H1 (cell line): ENCODE measurements at regions not wholly inside any gene's neighbourhood (a gene's known extent, or its start where the extent isn't known, plus 50 kb on each side); places are given as distances from the start of the nearest gene placed in this dataset.
"Not testable (repeated sequence)": the region's sequence is repeated elsewhere in the genome, so short reads cannot be mapped to it uniquely, and the experiment has no call there.

ENCODE experiments used
- CTCF ChIA-PET: fragments of 300-600 bp; sonication (Branson Sonifier 250); formaldehyde crosslinking; loops from one replicate; lab custom pipeline; 2021; ENCODE audit not compliant: partially characterized antibody; lab: Charles Lee
- POLR2A ChIA-PET: fragments of 300-600 bp; sonication (Branson Sonifier 250); formaldehyde crosslinking; loops from one replicate; lab custom pipeline; 2021; ENCODE audit warnings: inconsistent platforms; ENCODE audit not compliant: partially characterized antibody; lab: Charles Lee
- DNase-seq, 2 experiments: peaks; one replicate each; pipeline versions ENCODE4 v3.0.0 to v3.0.0-alpha.2; 2010 to 2022; ENCODE audit warnings: low spot score in 2 of 2, low read depth in 1 of 2, mixed read lengths in 1 of 2
- FAIRE-seq: peaks from 2 replicates; lab custom pipeline; 2011; peaks lifted over from hg19 to GRCh38; lab: Jason Lieb, UNC
- H2AFZ ChIP-seq: 2 replicates; pipeline ENCODE4 v1.8.1; 2012; ENCODE audit warnings: low read length, inconsistent platforms
- H2AK5ac ChIP-seq: 2 replicates; pipeline ENCODE4 v1.6.1; 2013; ENCODE audit warnings: low read depth, low read length
- H2BK120ac ChIP-seq: replicated peaks from 2 replicates; pipeline ENCODE3; 2013; ENCODE audit warnings: low read depth, low read length, inconsistent platforms
- H2BK12ac ChIP-seq: 2 replicates; pipeline ENCODE4 v1.6.1; 2013; ENCODE audit warnings: low read depth, low read length
- H2BK15ac ChIP-seq: 2 replicates; pipeline ENCODE4 v1.6.1; 2013; ENCODE audit warnings: low read length
- H2BK20ac ChIP-seq: 2 replicates; pipeline ENCODE4 v1.6.1; 2013; ENCODE audit warnings: low read length
- H2BK5ac ChIP-seq: 2 replicates; pipeline ENCODE4 v1.6.1; 2013; ENCODE audit warnings: low read depth, low read length
- H3K14ac ChIP-seq: 2 replicates; pipeline ENCODE4 v1.6.1; 2013; ENCODE audit warnings: inconsistent platforms; ENCODE audit not compliant: insufficient read length
- H3K18ac ChIP-seq: 2 replicates; pipeline ENCODE4 v1.6.1; 2013; ENCODE audit warnings: low read length; ENCODE audit errors: extremely low read depth
- H3K23ac ChIP-seq: 2 replicates; pipeline ENCODE4 v1.6.1; 2013; ENCODE audit warnings: inconsistent platforms; ENCODE audit not compliant: insufficient read length
- H3K23me2 ChIP-seq: 2 replicates; pipeline ENCODE4 v1.6.1; 2013; ENCODE audit warnings: low read depth, low read length
- H3K27ac ChIP-seq: 2 replicates; pipeline ENCODE4 v1.6.1; 2011; ENCODE audit warnings: low read depth, low read length, inconsistent platforms
- H3K27me3 ChIP-seq, 4 experiments: replicated peaks in 1 of 4; 1 replicate in 1 of 4; 2 replicates in 3 of 4; pipeline versions ENCODE4 v1.6.1 to v1.8.1; 2011 to 2013; ENCODE audit warnings: low read length in 3 of 4, mild to moderate bottlenecking in 3 of 4, inconsistent platforms in 2 of 4, mixed read lengths in 2 of 4, moderate library complexity in 1 of 4; ENCODE audit not compliant: control insufficient read depth in 3 of 4, insufficient read depth in 3 of 4; ENCODE audit errors: extremely low read depth in 1 of 4
- H3K36me3 ChIP-seq, 4 experiments: 2 replicates each; pipeline versions ENCODE4 v1.6.1 to v1.8.1; 2011 to 2013; ENCODE audit warnings: mild to moderate bottlenecking in 4 of 4, low read length in 3 of 4, moderate library complexity in 2 of 4, control low read depth in 1 of 4, inconsistent platforms in 1 of 4; ENCODE audit not compliant: insufficient read depth in 4 of 4, control insufficient read depth in 2 of 4
- H3K4ac ChIP-seq: replicated peaks from 2 replicates; pipeline ENCODE3; 2013; ENCODE audit warnings: low read length, low read depth, mixed read lengths, inconsistent platforms; ENCODE audit not compliant: insufficient read length
- H3K4me1 ChIP-seq, 4 experiments: replicated peaks in 1 of 4; 1 replicate in 1 of 4; 2 replicates in 3 of 4; pipeline versions ENCODE4 v1.6.1 to v1.8.1; 2011 to 2013; ENCODE audit warnings: low read length in 3 of 4, inconsistent platforms in 2 of 4, mixed read lengths in 1 of 4; ENCODE audit not compliant: insufficient read depth in 4 of 4, control insufficient read depth in 3 of 4
- H3K4me2 ChIP-seq, 2 experiments: 2 replicates each; pipeline versions ENCODE4 v1.6.1 to v1.8.1; 2011 to 2013; ENCODE audit warnings: low read depth in 2 of 2, low read length in 2 of 2, control low read depth in 1 of 2, inconsistent platforms in 1 of 2, mild to moderate bottlenecking in 1 of 2; ENCODE audit not compliant: insufficient read depth in 1 of 2
- H3K4me3 ChIP-seq, 4 experiments: fragments of 200-600, 300-600 bp in 1 of 4; sonication (generic), shearing (Covaris generic), sonication (Bioruptor Twin) in 1 of 4; 2 replicates each; pipeline versions ENCODE4 v1.5.1 to v1.8.1; 2011 to 2016; ENCODE audit warnings: low read length in 4 of 4, low read depth in 3 of 4, control low read depth in 2 of 4, inconsistent platforms in 2 of 4, mild to moderate bottlenecking in 2 of 4, mixed read lengths in 1 of 4, moderate library complexity in 1 of 4; ENCODE audit not compliant: insufficient read depth in 2 of 4; ENCODE audit errors: extremely low read depth in 1 of 4
- H3K56ac ChIP-seq: replicated peaks from 2 replicates; pipeline ENCODE3; 2013; ENCODE audit warnings: low read depth, mild to moderate bottlenecking, mixed read lengths, low read length, inconsistent platforms; ENCODE audit not compliant: insufficient read length
- H3K79me1 ChIP-seq: 2 replicates; pipeline ENCODE4 v1.6.1; 2013; ENCODE audit warnings: low read depth, low read length, control low read depth
- H3K79me2 ChIP-seq, 2 experiments: 2 replicates each; pipeline versions ENCODE4 v1.6.1 to v1.8.1; 2012 to 2013; ENCODE audit warnings: low read length in 2 of 2, mild to moderate bottlenecking in 2 of 2, inconsistent platforms in 1 of 2; ENCODE audit not compliant: insufficient read depth in 2 of 2, control insufficient read depth in 1 of 2
- H3K9ac ChIP-seq, 4 experiments: replicated peaks in 1 of 4; 1 replicate in 1 of 4; 2 replicates in 3 of 4; pipeline versions ENCODE4 v1.6.1 to v1.8.1; 2011 to 2013; ENCODE audit warnings: low read depth in 3 of 4, low read length in 3 of 4, control low read depth in 2 of 4, mild to moderate bottlenecking in 2 of 4, moderate library complexity in 2 of 4, inconsistent platforms in 1 of 4; ENCODE audit errors: extremely low read depth in 1 of 4
- H3K9me3 ChIP-seq, 2 experiments: 2 replicates each; pipeline versions ENCODE4 v1.6.1 to v1.8.1; 2012 to 2013; ENCODE audit warnings: mild to moderate bottlenecking in 2 of 2, moderate library complexity in 2 of 2, control low read depth in 1 of 2, inconsistent platforms in 1 of 2, low read depth in 1 of 2, low read length in 1 of 2, mixed read lengths in 1 of 2; ENCODE audit not compliant: insufficient read depth in 2 of 2
- H4K20me1 ChIP-seq, 2 experiments: replicated peaks in 1 of 2; 2 replicates each; pipeline versions ENCODE3 to v1.8.1; 2011 to 2013; ENCODE audit warnings: inconsistent platforms in 2 of 2, low read length in 2 of 2, mild to moderate bottlenecking in 1 of 2; ENCODE audit not compliant: insufficient read depth in 2 of 2, control insufficient read depth in 1 of 2
- H4K5ac ChIP-seq: 2 replicates; pipeline ENCODE4 v1.6.1; 2013; ENCODE audit warnings: low read length, low read depth, mixed read lengths, inconsistent platforms; ENCODE audit not compliant: insufficient read length
- H4K8ac ChIP-seq: 2 replicates; pipeline ENCODE4 v1.8.0; 2013; ENCODE audit warnings: mild to moderate bottlenecking, moderate library complexity, low read length, inconsistent platforms; ENCODE audit not compliant: insufficient read depth; ENCODE audit errors: extremely low read depth
- H4K91ac ChIP-seq: replicated peaks from 2 replicates; pipeline ENCODE3; 2013; ENCODE audit warnings: low read length, mixed read lengths, inconsistent platforms; ENCODE audit not compliant: insufficient read length
- WGBS, 2 experiments: shearing (Covaris generic) in 1 of 2; methylation state at CpG; one replicate each; pipeline versions ENCODE4 v1.1.6 to v1.1.7; 2013 to 2015; ENCODE audit warnings: low lambda C conversion rate in 2 of 2, mixed read lengths in 2 of 2, inconsistent platforms in 1 of 2, low coverage in 1 of 2, missing lambda C conversion rate in 1 of 2; ENCODE audit not compliant: insufficient replicate concordance in 2 of 2, insufficient coverage in 1 of 2, insufficient read length in 1 of 2; ENCODE audit errors: extremely low coverage in 1 of 2, missing lambda C conversion rate in 1 of 2; 5-methylcytosine and 5-hydroxymethylcytosine counted together

DNA sequence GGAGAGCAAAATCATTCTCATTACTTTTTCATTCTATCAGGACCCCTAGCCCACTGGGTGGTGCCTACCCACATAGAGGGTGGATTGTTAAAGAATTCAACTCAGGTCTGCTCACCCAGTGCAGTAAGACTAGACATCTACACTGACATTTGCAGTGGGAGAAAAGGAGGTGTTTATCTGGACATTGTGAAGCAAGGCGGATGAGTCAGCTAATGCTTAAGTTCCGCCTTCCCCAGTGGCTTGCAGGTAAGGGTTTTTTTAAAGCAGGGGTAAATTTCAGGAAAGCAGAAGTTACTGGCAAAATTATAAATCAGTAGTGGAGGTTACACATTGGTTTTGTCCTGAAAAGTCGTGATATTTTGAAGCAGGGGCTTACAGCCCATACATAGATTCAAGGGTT lies 359.2 kb upstream of the NPAP1 start:
- H2AK5ac ChIP-seq, H3K14ac ChIP-seq, H3K4me1 ChIP-seq, DNase-seq, H4K20me1 ChIP-seq, H2BK12ac ChIP-seq, H2BK15ac ChIP-seq, POLR2A ChIA-PET, H3K27me3 ChIP-seq, H3K18ac ChIP-seq, H3K4me3 ChIP-seq, H2BK5ac ChIP-seq, H3K23me2 ChIP-seq, H3K36me3 ChIP-seq, H3K9ac ChIP-seq, FAIRE-seq, H2AFZ ChIP-seq, H4K8ac ChIP-seq, H3K79me2 ChIP-seq, CTCF ChIA-PET, H4K5ac ChIP-seq, H4K91ac ChIP-seq, H2BK20ac ChIP-seq, H3K4me2 ChIP-seq, H3K23ac ChIP-seq, H2BK120ac ChIP-seq, H3K79me1 ChIP-seq, H3K27ac ChIP-seq, H3K4ac ChIP-seq, H3K56ac ChIP-seq: not testable (repeated sequence)
- 82% methylated on average over 3 of the region's 3 CpGs; no CpG with 5 or more reads in 1 of the 2 experiments for WGBS, 2 experiments
- peaks cover 3 to 11% of the 10 kb centered on the region in 2 experiments; a peak in 1 of 4 replicates for H3K9me3 ChIP-seq
